ENCODE measurements at regions not wholly inside any gene's neighbourhood (a gene's known extent, or its start where the extent isn't known, plus 50 kb on each side); places are given as distances from the start of the nearest gene placed in this dataset.

DNA sequence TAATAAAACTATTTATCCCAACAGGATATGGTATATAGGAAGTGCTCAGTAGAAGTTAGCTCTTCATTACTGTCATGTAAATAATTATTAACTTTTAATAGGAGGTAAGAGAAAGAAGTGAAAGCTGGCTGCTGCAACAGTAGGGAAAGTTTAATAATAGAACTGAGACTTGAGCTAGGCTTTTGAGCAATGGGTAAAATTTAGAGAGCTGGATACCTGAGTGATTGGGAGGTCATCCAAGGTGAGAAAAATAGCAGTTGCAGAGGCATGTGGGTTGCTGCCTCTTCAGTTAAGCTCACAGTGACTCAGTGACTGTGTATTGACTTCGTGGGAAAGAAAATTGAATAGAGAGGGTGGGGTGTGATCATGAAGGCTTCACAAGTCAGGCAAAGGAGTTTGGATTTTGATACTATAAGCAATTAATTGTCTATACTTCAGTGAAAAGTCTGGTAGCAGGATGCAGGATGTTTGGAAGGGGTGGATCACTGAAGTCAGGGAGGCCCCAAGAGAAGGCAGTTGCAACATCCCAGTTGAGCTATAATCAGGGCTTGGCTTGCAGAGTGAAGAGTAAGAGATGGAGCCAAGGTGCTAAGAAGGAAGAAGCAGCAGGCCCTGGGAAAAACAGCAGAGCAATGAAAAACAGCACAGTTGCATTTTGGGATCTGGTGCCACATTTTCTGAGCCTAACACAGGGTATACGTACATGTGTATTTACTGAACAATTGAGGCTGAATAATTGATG is 172.0 kb upstream of the FRMD6 start:
- H3K9me3 ChIP-seq (ENCODE audit: control insufficient read depth, low read length): no peaks in the 10 kb centered on the region
- no peaks in the 10 kb centered on the region for H3K4me1 ChIP-seq (ENCODE audit: control insufficient read depth, insufficient read depth, low read length, poor library complexity, severe bottlenecking)
- H3K36me3 ChIP-seq (ENCODE audit: control insufficient read depth, insufficient read depth, low read length): no peaks in the 10 kb centered on the region
- no peak for DNase-seq
- H3K27me3 ChIP-seq (replicated peaks; ENCODE audit: control insufficient read depth, insufficient read depth, low read length, poor library complexity, severe bottlenecking): no peaks in the 10 kb centered on the region
- H3K4me3 ChIP-seq (ENCODE audit: insufficient read depth, low read depth, low read length, poor library complexity, severe bottlenecking): no peak overlapping the region
- H3K27ac ChIP-seq (ENCODE audit: insufficient read depth, low read length, poor library complexity, severe bottlenecking): no peak overlapping the region

DNA sequence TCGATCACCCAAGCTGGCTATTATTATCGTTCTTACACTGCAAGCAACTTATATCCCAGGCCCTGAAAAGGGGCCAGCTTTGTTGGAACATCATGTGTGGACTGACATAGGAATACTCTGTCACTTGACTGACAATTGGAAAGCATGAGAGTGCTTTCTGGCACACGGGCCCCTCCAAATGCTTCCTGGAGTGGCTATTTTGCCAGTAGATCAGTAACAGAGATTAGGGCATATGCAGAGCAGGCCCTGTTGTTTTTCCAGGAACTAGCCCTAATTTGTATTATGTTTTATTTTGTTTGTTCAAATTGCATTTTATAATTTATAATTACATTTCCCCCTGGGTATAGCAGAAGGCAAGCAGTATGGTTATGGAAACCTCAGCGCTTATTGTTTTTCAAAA is 170.1 kb upstream of the FRMD6 start:
- H3K4me3 ChIP-seq (ENCODE audit: insufficient read depth, low read depth, low read length, poor library complexity, severe bottlenecking): no peak overlapping the region
- H3K9me3 ChIP-seq (ENCODE audit: control insufficient read depth, low read length): no peaks in the 10 kb centered on the region
- H3K27me3 ChIP-seq (replicated peaks; ENCODE audit: control insufficient read depth, insufficient read depth, low read length, poor library complexity, severe bottlenecking): no peaks in the 10 kb centered on the region
- H3K27ac ChIP-seq (ENCODE audit: insufficient read depth, low read length, poor library complexity, severe bottlenecking): no peak overlapping the region
- no peak for DNase-seq
- H3K36me3 ChIP-seq (ENCODE audit: control insufficient read depth, insufficient read depth, low read length): no peaks in the 10 kb centered on the region
- H3K4me1 ChIP-seq (ENCODE audit: control insufficient read depth, insufficient read depth, low read length, poor library complexity, severe bottlenecking): no peaks in the 10 kb centered on the region

DNA sequence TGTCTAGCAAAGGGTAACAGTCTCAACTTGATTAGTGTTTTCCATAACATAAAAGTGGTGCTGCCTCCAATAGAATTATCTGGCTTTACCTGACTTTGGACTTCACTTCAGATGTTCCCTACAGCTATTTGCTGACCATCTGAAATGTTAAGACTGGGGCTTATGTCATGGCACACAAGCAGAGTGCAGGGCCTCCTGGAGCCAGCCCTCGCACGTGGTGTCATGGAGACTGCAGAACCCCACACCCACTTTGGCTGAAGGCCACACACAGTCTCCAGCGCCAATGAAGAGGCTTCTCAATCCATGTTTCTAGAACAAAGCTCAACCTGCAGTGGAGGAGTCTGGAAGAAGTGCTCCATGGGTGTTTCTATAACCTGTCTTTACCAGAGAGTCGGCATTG is 169.6 kb upstream of the FRMD6 start:
- no peaks in the 10 kb centered on the region for H3K4me1 ChIP-seq (ENCODE audit: control insufficient read depth, insufficient read depth, low read length, poor library complexity, severe bottlenecking)

DNA sequence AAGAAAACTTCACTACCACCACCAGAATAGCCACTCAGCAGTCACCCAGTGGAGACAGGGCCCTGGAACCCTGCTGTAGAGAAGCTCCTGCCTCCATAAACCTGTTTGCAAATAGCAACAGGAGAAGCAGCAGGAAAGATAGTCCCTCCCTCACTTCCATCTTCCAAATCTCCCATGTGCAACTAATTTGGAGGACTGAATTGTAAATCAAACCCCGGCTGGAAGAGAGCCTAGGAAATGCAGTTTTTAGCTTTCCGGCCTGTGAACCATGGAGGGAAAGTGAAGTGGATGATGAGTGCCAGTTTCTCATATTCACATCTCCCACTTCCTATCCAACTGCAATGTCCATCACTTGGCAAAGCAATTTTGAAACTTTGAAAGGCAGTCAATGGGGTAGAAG is 167.2 kb upstream of the FRMD6 start:
- H3K27me3 ChIP-seq (replicated peaks; ENCODE audit: control insufficient read depth, insufficient read depth, low read length, poor library complexity, severe bottlenecking): no peaks in the 10 kb centered on the region
- no peaks in the 10 kb centered on the region for H3K36me3 ChIP-seq (ENCODE audit: control insufficient read depth, insufficient read depth, low read length)
- no peak overlapping the region for H3K27ac ChIP-seq (ENCODE audit: insufficient read depth, low read length, poor library complexity, severe bottlenecking)
- DNase-seq: no peak
- no peaks in the 10 kb centered on the region for H3K9me3 ChIP-seq (ENCODE audit: control insufficient read depth, low read length)
- H3K4me1 ChIP-seq (ENCODE audit: control insufficient read depth, insufficient read depth, low read length, poor library complexity, severe bottlenecking): no peaks in the 10 kb centered on the region
- no peak overlapping the region for H3K4me3 ChIP-seq (ENCODE audit: insufficient read depth, low read depth, low read length, poor library complexity, severe bottlenecking)

More for the DNA sequence above, 169.6 kb upstream of the FRMD6 start:
- H3K27me3 ChIP-seq (replicated peaks; ENCODE audit: control insufficient read depth, insufficient read depth, low read length, poor library complexity, severe bottlenecking): no peaks in the 10 kb centered on the region
- no peak overlapping the region for H3K4me3 ChIP-seq (ENCODE audit: insufficient read depth, low read depth, low read length, poor library complexity, severe bottlenecking)
- no peak overlapping the region for H3K27ac ChIP-seq (ENCODE audit: insufficient read depth, low read length, poor library complexity, severe bottlenecking)
- no peaks in the 10 kb centered on the region for H3K9me3 ChIP-seq (ENCODE audit: control insufficient read depth, low read length)
- DNase-seq: no peak
- no peaks in the 10 kb centered on the region for H3K36me3 ChIP-seq (ENCODE audit: control insufficient read depth, insufficient read depth, low read length)

DNA sequence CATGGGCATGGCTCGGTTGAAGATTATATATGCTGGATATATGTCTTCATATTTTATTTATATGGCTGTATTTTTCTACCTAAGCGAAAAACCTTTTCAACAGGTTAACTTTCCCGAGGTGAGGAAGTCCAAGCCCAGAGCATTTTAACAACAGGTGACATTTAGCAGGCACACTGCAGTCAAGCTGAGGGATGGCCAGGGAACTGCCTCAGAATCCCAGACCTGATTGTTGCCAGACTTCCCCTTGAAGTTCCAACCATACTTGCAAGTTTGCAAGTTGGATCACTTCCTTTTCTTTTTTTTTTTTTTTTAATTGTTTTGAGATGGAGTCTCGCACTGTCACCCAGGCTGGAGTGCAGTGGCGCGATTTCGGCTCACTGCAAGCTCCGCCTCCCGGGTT is 166.0 kb upstream of the FRMD6 start:
- no peak for DNase-seq
- no peaks in the 10 kb centered on the region for H3K27me3 ChIP-seq (replicated peaks; ENCODE audit: control insufficient read depth, insufficient read depth, low read length, poor library complexity, severe bottlenecking)
- H3K27ac ChIP-seq (ENCODE audit: insufficient read depth, low read length, poor library complexity, severe bottlenecking): no peak overlapping the region
- H3K36me3 ChIP-seq (ENCODE audit: control insufficient read depth, insufficient read depth, low read length): no peaks in the 10 kb centered on the region
- H3K4me3 ChIP-seq (ENCODE audit: insufficient read depth, low read depth, low read length, poor library complexity, severe bottlenecking): no peak overlapping the region
- no peaks in the 10 kb centered on the region for H3K4me1 ChIP-seq (ENCODE audit: control insufficient read depth, insufficient read depth, low read length, poor library complexity, severe bottlenecking)
- H3K9me3 ChIP-seq (ENCODE audit: control insufficient read depth, low read length): no peaks in the 10 kb centered on the region

DNA sequence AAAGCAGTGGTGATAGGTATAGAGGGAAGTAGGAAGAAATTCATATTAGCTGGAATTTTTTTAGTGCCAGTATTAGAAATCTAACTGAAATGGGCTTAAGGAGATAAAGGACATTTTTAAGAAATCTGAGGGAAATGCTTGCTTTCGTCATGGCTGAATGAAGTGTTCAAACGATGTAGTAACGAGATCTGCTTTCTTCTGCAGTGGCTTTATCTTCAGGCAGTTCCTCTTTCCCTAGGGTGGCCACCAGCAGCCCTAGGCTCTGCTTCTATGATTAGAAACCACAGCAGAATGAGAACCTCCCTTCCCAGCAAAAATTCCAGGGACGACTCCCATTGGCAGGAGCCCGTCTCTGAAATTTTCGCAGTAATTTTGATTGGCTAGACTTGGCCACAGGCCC is 163.9 kb upstream of the FRMD6 start:
- DNase-seq: no peak
- Histone ChIP-seq H3K27ac (ENCODE audit: insufficient read depth, low read length, poor library complexity, severe bottlenecking) (no peak overlapping the region), H3K27me3 (replicated peaks; ENCODE audit: control insufficient read depth, insufficient read depth, low read length, poor library complexity, severe bottlenecking) (no peaks in the 10 kb centered on the region), H3K4me1 (ENCODE audit: control insufficient read depth, insufficient read depth, low read length, poor library complexity, severe bottlenecking) (no peaks in the 10 kb centered on the region), H3K36me3 (ENCODE audit: control insufficient read depth, insufficient read depth, low read length) (no peaks in the 10 kb centered on the region), H3K4me3 (ENCODE audit: insufficient read depth, low read depth, low read length, poor library complexity, severe bottlenecking) (no peak overlapping the region), H3K9me3 (ENCODE audit: control insufficient read depth, low read length) (no peaks in the 10 kb centered on the region)

DNA sequence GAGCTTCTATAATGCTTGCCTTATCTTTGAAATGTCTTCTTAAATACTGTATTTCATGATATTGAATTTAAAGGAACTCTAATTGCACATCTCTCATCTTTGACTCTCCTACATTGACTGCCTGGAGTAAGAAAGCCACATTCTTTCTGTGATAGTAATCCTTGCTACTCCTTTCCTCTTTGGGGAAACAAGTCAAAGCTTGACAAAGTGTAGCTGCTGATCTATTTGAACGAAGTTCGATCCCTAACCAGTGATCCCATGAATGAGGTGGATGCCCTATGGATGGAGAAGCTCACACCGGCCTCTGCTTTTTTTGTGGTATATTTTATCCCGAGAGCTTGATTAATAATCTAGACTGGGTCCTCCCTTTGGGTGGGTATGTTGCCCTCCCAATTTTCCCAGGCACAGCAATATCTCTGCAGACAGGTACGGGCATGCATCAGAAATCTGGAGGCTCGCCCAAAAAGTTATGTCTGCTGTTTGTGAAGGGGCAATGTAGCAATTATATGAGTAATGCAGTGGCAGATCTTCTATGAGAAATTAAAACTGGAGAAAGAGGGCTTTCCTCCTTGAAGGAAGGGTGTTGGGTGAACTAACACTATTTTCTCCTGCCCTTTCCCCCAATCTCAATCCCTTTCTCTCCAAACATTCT is 163.0 kb upstream of the FRMD6 start:
- Histone ChIP-seq H3K9me3 (ENCODE audit: control insufficient read depth, low read length) (no peaks in the 10 kb centered on the region), H3K4me3 (ENCODE audit: insufficient read depth, low read depth, low read length, poor library complexity, severe bottlenecking) (no peak overlapping the region), H3K4me1 (ENCODE audit: control insufficient read depth, insufficient read depth, low read length, poor library complexity, severe bottlenecking) (no peaks in the 10 kb centered on the region), H3K27ac (ENCODE audit: insufficient read depth, low read length, poor library complexity, severe bottlenecking) (no peak overlapping the region), H3K27me3 (replicated peaks; ENCODE audit: control insufficient read depth, insufficient read depth, low read length, poor library complexity, severe bottlenecking) (no peaks in the 10 kb centered on the region), H3K36me3 (ENCODE audit: control insufficient read depth, insufficient read depth, low read length) (no peaks in the 10 kb centered on the region)
- DNase-seq: no peak

DNA sequence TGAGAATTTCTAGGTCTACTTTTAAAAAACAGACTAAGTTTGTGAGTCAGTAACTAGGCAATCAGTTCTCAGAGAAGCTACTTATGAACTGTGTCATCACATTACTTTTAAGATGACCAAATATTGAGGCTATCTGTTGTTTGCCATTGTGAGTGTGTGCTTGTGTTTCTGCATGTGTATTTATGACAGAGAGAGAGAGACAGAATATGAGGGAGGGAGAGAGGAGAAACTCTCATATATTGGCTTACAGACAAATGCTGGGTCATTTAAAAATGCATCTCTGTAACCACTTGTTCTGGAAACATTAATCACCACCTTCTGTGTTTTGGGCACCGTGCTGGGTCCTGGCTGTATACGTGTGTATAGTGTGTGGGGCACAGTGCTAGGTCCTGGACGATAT is 161.5 kb upstream of the FRMD6 start:
- Histone ChIP-seq H3K4me3 (ENCODE audit: insufficient read depth, low read depth, low read length, poor library complexity, severe bottlenecking) (no peak overlapping the region), H3K27ac (ENCODE audit: insufficient read depth, low read length, poor library complexity, severe bottlenecking) (no peak overlapping the region), H3K36me3 (ENCODE audit: control insufficient read depth, insufficient read depth, low read length) (no peaks in the 10 kb centered on the region), H3K27me3 (replicated peaks; ENCODE audit: control insufficient read depth, insufficient read depth, low read length, poor library complexity, severe bottlenecking) (no peaks in the 10 kb centered on the region), H3K4me1 (ENCODE audit: control insufficient read depth, insufficient read depth, low read length, poor library complexity, severe bottlenecking) (no peaks in the 10 kb centered on the region), H3K9me3 (ENCODE audit: control insufficient read depth, low read length) (no peaks in the 10 kb centered on the region)
- no peak for DNase-seq

DNA sequence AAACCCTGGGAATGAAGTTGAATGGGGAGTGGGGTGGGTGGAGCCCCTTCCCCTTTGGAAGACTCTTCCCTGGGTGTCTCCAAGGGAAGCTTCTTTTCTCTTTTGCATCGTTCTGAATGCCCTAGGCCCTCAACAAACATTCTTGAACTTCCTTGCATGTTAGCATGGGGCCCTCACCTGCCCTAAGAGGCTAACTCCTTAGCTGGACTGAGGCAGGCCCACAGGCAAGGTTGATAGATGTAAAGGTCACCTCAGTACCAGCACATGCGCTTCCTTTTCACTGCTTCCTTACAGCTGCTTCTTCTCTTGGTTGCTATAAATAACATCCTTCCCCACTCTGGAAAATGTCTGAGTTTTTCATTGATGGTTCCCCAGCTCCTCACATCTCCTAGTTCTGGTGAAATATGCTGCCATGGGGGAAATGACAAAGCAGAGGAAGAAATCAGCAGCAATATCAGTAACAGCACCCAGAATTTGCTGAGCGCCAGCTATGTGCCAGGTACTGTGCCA is 160.6 kb upstream of the FRMD6 start:
- DNase-seq: no peak
- Histone ChIP-seq H3K27ac (ENCODE audit: insufficient read depth, low read length, poor library complexity, severe bottlenecking) (no peak overlapping the region), H3K4me3 (ENCODE audit: insufficient read depth, low read depth, low read length, poor library complexity, severe bottlenecking) (no peak overlapping the region)

DNA sequence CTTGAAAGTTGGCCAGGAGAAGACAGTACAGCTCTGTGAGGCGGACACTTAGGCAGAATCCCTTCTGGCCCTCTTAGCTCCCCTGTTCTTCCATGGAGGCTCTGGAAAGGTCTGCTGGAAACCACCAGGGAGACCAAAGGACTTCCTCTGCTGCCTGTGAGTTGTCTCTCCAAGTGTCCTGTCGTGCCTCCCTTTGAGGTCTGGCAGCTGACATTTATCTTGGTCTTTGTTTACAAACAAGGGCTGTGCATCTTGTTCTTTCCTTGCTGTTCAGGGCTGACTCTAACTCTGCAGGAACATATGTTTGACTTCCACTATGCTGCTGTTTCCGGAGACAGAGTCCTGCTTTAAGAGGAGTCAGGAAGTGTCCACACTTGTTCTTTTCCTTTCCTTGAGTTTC is 159.9 kb upstream of the FRMD6 start:
- DNase-seq: no peak
- no peak overlapping the region for H3K4me3 ChIP-seq (ENCODE audit: insufficient read depth, low read depth, low read length, poor library complexity, severe bottlenecking)
- no peaks in the 10 kb centered on the region for H3K27me3 ChIP-seq (replicated peaks; ENCODE audit: control insufficient read depth, insufficient read depth, low read length, poor library complexity, severe bottlenecking)
- H3K27ac ChIP-seq (ENCODE audit: insufficient read depth, low read length, poor library complexity, severe bottlenecking): no peak overlapping the region
- H3K9me3 ChIP-seq (ENCODE audit: control insufficient read depth, low read length): no peaks in the 10 kb centered on the region
- no peaks in the 10 kb centered on the region for H3K4me1 ChIP-seq (ENCODE audit: control insufficient read depth, insufficient read depth, low read length, poor library complexity, severe bottlenecking)
- no peaks in the 10 kb centered on the region for H3K36me3 ChIP-seq (ENCODE audit: control insufficient read depth, insufficient read depth, low read length)

More for the DNA sequence above, 160.6 kb upstream of the FRMD6 start:
- Histone ChIP-seq H3K9me3 (ENCODE audit: control insufficient read depth, low read length) (no peaks in the 10 kb centered on the region), H3K4me1 (ENCODE audit: control insufficient read depth, insufficient read depth, low read length, poor library complexity, severe bottlenecking) (no peaks in the 10 kb centered on the region), H3K27me3 (replicated peaks; ENCODE audit: control insufficient read depth, insufficient read depth, low read length, poor library complexity, severe bottlenecking) (no peaks in the 10 kb centered on the region), H3K36me3 (ENCODE audit: control insufficient read depth, insufficient read depth, low read length) (no peaks in the 10 kb centered on the region)

Data from effector memory CD4-positive, alpha-beta T cell (primary cell).